ENCODE measurements at regions not wholly inside any gene's neighbourhood (a gene's known extent, or its start where the extent isn't known, plus 50 kb on each side); places are given as distances from the start of the nearest gene placed in this dataset.
A peak's percentile ranks its signal among the peaks of the same experiment; 100 is the strongest.

DNA sequence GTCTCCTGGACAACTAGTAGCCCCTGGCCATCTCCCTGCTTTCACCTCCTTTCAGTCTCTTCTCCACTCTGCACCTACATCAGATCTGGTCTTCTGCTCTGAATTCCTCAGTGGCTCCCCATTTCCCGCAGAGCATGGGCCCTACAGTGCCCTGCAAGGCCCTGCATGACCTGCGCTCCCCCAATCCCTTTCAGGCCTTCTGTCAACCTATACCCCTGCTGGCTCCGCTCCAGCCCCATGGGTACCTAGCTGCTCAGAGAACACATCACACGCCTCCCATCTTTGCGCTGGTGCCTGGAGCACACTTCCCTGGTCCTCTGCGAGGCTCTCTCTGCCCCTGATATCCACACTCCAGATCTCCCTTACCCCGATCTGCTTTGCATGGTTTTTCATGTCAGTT is 145.2 kb downstream of the KATNIP start:
- peaks cover 0 to 4% (median 0%) of the 10 kb centered on the region in 7 donors for H3K9me3 Mint-ChIP-seq
- H3K4me2 ChIP-seq (replicated peaks; ENCODE audit: extremely low read depth, low read length, poor library complexity, severe bottlenecking): no peak overlapping the region
- H3K9me3 ChIP-seq (replicated peaks in 1 of 2; ENCODE audit: control insufficient read depth in 1 of 2, insufficient read depth in 1 of 2, low read length in 2 of 2): no peaks in the 10 kb centered on the region
- no peaks in the 10 kb centered on the region for H3K27me3 ChIP-seq (ENCODE audit: control insufficient read depth in 2 of 2, insufficient read depth in 2 of 2, low read length in 2 of 2)
- DNase-seq: no peak
- H3K79me2 ChIP-seq (ENCODE audit: insufficient read depth, low read length): no peaks in the 10 kb centered on the region
- H3K27me3 Mint-ChIP-seq (ENCODE audit: low read depth in 3 of 3): peaks cover 0 to 2% (median 0%) of the 10 kb centered on the region in 3 donors
- WGBS (ENCODE audit: insufficient coverage): 97% methylated on average over 6 of the region's 7 CpGs
- H4K20me1 ChIP-seq (ENCODE audit: insufficient read depth, low read length): no peaks in the 10 kb centered on the region
- no peak overlapping the region for H3K4me3 ChIP-seq (replicated peaks in 1 of 3; ENCODE audit: low read depth in 2 of 3, low read length in 3 of 3)
- peak overlapping the region in 1 of 7 donors; percentile 7 for H3K27ac Mint-ChIP-seq
- H3K27ac ChIP-seq (ENCODE audit: low read depth in 1 of 2, low read length in 2 of 2): no peak overlapping the region
- no peaks in the 10 kb centered on the region for H3K4me1 ChIP-seq (ENCODE audit: control insufficient read depth in 1 of 2, insufficient read depth in 2 of 2, low read length in 2 of 2)
- no peak overlapping the region for H3K9ac ChIP-seq (ENCODE audit: insufficient read depth, low read length, poor library complexity, severe bottlenecking)
- peaks cover 15 to 22% of the 10 kb centered on the region in 2 donors for H3K36me3 Mint-ChIP-seq
- no peak overlapping the region for H3K4me3 Mint-ChIP-seq
- no peak for TF ChIP-seq CTCF (IDR thresholded peaks at IDR 0.05)
- intact Hi-C loops (cut with micrococcal nuclease): no loop called here
- H3K4me1 Mint-ChIP-seq: no peaks in the 10 kb centered on the region
- H3K36me3 ChIP-seq (replicated peaks in 1 of 2; ENCODE audit: control insufficient read depth in 1 of 2, insufficient read depth in 2 of 2, low read length in 2 of 2): peaks cover 0 to 20% of the 10 kb centered on the region in 2 donors
- H2AFZ ChIP-seq (ENCODE audit: insufficient read depth, low read depth, low read length, poor library complexity, severe bottlenecking): no peak overlapping the region

DNA sequence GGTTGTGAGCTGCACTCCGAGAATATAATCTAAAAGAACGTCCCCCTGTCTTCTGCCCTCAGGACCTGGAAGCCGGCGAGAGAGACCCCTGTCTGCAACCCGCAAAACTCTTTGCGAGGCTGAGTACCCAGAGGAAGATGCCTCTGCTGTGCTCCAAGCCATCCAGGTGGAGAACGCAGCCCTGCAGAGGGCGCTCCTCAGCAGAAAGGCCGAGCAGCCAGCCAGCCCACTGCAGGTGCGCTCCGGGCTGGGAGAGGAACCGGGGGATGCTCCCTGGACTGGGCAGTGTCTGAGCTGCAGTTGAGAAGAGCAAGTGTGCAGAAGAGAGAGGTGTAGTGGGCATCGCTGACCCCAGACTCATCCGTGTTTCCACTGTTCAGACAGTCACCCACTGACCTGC is 148.3 kb downstream of the KATNIP start:
- H3K9ac ChIP-seq (ENCODE audit: insufficient read depth, low read length, poor library complexity, severe bottlenecking): no peak overlapping the region
- no peaks in the 10 kb centered on the region for H3K4me1 ChIP-seq (ENCODE audit: control insufficient read depth in 1 of 2, insufficient read depth in 2 of 2, low read length in 2 of 2)
- H3K27ac Mint-ChIP-seq: no peak overlapping the region
- H3K9me3 ChIP-seq (replicated peaks in 1 of 2; ENCODE audit: control insufficient read depth in 1 of 2, insufficient read depth in 1 of 2, low read length in 2 of 2): no peaks in the 10 kb centered on the region
- no peak overlapping the region for H3K4me3 Mint-ChIP-seq
- no peak overlapping the region for H3K27ac ChIP-seq (ENCODE audit: low read depth in 1 of 2, low read length in 2 of 2)
- H3K27me3 ChIP-seq (ENCODE audit: control insufficient read depth in 2 of 2, insufficient read depth in 2 of 2, low read length in 2 of 2): no peaks in the 10 kb centered on the region
- no peak overlapping the region for H2AFZ ChIP-seq (ENCODE audit: insufficient read depth, low read depth, low read length, poor library complexity, severe bottlenecking)
- no peak for TF ChIP-seq CTCF (IDR thresholded peaks at IDR 0.05)
- H3K36me3 Mint-ChIP-seq: peaks cover 34 to 35% of the 10 kb centered on the region in 2 donors
- peaks cover 2 to 36% of the 10 kb centered on the region in 2 donors for H3K36me3 ChIP-seq (replicated peaks in 1 of 2; ENCODE audit: control insufficient read depth in 1 of 2, insufficient read depth in 2 of 2, low read length in 2 of 2)
- H3K9me3 Mint-ChIP-seq: peaks cover 0 to 4% (median 0%) of the 10 kb centered on the region in 7 donors
- no peaks in the 10 kb centered on the region for H4K20me1 ChIP-seq (ENCODE audit: insufficient read depth, low read length)
- H3K4me2 ChIP-seq (replicated peaks; ENCODE audit: extremely low read depth, low read length, poor library complexity, severe bottlenecking): no peak overlapping the region
- intact Hi-C loops (cut with micrococcal nuclease): no loop called here
- H3K4me1 Mint-ChIP-seq: no peaks in the 10 kb centered on the region
- no peaks in the 10 kb centered on the region for H3K27me3 Mint-ChIP-seq (ENCODE audit: low read depth in 3 of 3)
- no peak for DNase-seq
- H3K4me3 ChIP-seq (replicated peaks in 1 of 3; ENCODE audit: low read depth in 2 of 3, low read length in 3 of 3): no peak overlapping the region
- WGBS (ENCODE audit: insufficient coverage): 91% methylated on average over 13 of the region's 14 CpGs
- H3K79me2 ChIP-seq (ENCODE audit: insufficient read depth, low read length): no peaks in the 10 kb centered on the region

Data from CD14-positive monocyte (primary cell).